Glutamatergic neuron (in vitro differentiated cells): ENCODE measurements at regions not wholly inside any gene's neighbourhood (a gene's known extent, or its start where the extent isn't known, plus 50 kb on each side); places are given as distances from the start of the nearest gene placed in this dataset.

ENCODE experiments used
- DNase-seq: peaks from one replicate; pipeline ENCODE4 v3.0.0; 2022
- H3K27ac Mint-ChIP-seq: one replicate; pipeline ENCODE4 v1.8.0; 2020; ENCODE audit warnings: mild to moderate bottlenecking, mixed read lengths, inconsistent platforms; ENCODE audit not compliant: unreplicated experiment
- H3K27me3 Mint-ChIP-seq: one replicate; pipeline ENCODE4 v1.8.0; 2020; ENCODE audit warnings: mild to moderate bottlenecking, moderate library complexity, mixed read lengths, inconsistent platforms; ENCODE audit not compliant: unreplicated experiment
- H3K36me3 Mint-ChIP-seq: one replicate; pipeline ENCODE4 v1.8.0; 2020; ENCODE audit warnings: mild to moderate bottlenecking, mixed read lengths, inconsistent platforms; ENCODE audit not compliant: unreplicated experiment
- H3K4me1 Mint-ChIP-seq: one replicate; pipeline ENCODE4 v1.8.0; 2020; ENCODE audit warnings: mild to moderate bottlenecking, low read depth, mixed read lengths, inconsistent platforms; ENCODE audit not compliant: unreplicated experiment
- H3K4me3 Mint-ChIP-seq: one replicate; pipeline ENCODE4 v1.8.0; 2020; ENCODE audit warnings: mild to moderate bottlenecking, mixed read lengths, inconsistent platforms; ENCODE audit not compliant: unreplicated experiment
- H3K9me3 Mint-ChIP-seq: one replicate; pipeline ENCODE4 v1.8.0; 2020; ENCODE audit warnings: mild to moderate bottlenecking, moderate library complexity, mixed read lengths, inconsistent platforms; ENCODE audit not compliant: unreplicated experiment
- CTCF ChIP-seq: fragments of 200-600 bp; sonication (generic); IDR thresholded peaks from one replicate; pipeline ENCODE4 v1.5.0; 2021; ENCODE audit not compliant: partially characterized antibody, unreplicated experiment

GRCh38 chr22:47884200-47884599 lies 1121.8 kb downstream of the TBC1D22A start:
- no peak for DNase-seq
- Mint-ChIP-seq H3K4me1 (no peaks in the 10 kb centered on the region), H3K9me3 (peaks cover 29% of the 10 kb centered on the region), H3K27me3 (no peaks in the 10 kb centered on the region), H3K27ac (no peak overlapping the region), H3K4me3 (no peak overlapping the region), H3K36me3 (peaks cover 15% of the 10 kb centered on the region)
- TF ChIP-seq CTCF = no peak

- Mint-ChIP-seq H3K27me3 (no peaks in the 10 kb centered on the region), H3K9me3 (peaks cover 27% of the 10 kb centered on the region), H3K36me3 (peaks cover 15% of the 10 kb centered on the region), H3K27ac (no peak overlapping the region), H3K4me3 (no peak overlapping the region), H3K4me1 (no peaks in the 10 kb centered on the region)
- no peak for DNase-seq
- TF ChIP-seq CTCF = no peak
These were observed 1121.3 kb downstream of the TBC1D22A start for GRCh38 chr22:47883757-47884156.

- Mint-ChIP-seq H3K36me3 (peaks cover 22% of the 10 kb centered on the region), H3K27me3 (peaks cover 2% of the 10 kb centered on the region), H3K27ac (no peak overlapping the region), H3K4me1 (no peaks in the 10 kb centered on the region), H3K9me3 (peaks cover 19% of the 10 kb centered on the region), H3K4me3 (no peak overlapping the region)
- no peak for TF ChIP-seq CTCF
- no peak for DNase-seq
These were observed 1116.9 kb downstream of the TBC1D22A start for GRCh38 chr22:47879346-47879745.

GRCh38 chr22:47878460-47878859 lies 1116.0 kb downstream of the TBC1D22A start:
- no peaks in the 10 kb centered on the region for H3K4me1 Mint-ChIP-seq
- peaks cover 19% of the 10 kb centered on the region for H3K9me3 Mint-ChIP-seq
- H3K27me3 Mint-ChIP-seq = peaks cover 2% of the 10 kb centered on the region
- peaks cover 20% of the 10 kb centered on the region for H3K36me3 Mint-ChIP-seq
- no peak overlapping the region for H3K4me3 Mint-ChIP-seq
- no peak for DNase-seq
- no peak for TF ChIP-seq CTCF
- no peak overlapping the region for H3K27ac Mint-ChIP-seq

GRCh38 chr22:47872761-47873535 lies 1110.5 kb downstream of the TBC1D22A start:
- Mint-ChIP-seq H3K27me3 (peaks cover 2% of the 10 kb centered on the region), H3K4me3 (no peak overlapping the region), H3K4me1 (no peaks in the 10 kb centered on the region), H3K27ac (no peak overlapping the region), H3K36me3 (peaks cover 11% of the 10 kb centered on the region), H3K9me3 (no peaks in the 10 kb centered on the region)
- no peak for TF ChIP-seq CTCF
- no peak for DNase-seq
